ENCODE measurements at regions not wholly inside any gene's neighbourhood (a gene's known extent, or its start where the extent isn't known, plus 50 kb on each side); places are given as distances from the start of the nearest gene placed in this dataset.

GRCh38 chr17:72520665-72521303 is 400.0 kb downstream of the SOX9 start:
- Histone ChIP-seq H3K36me3 (ENCODE audit: control insufficient read depth in 2 of 2, extremely low read depth in 1 of 2, insufficient read depth in 2 of 2, low read length in 2 of 2) (no peaks in the 10 kb centered on the region), H4K20me1 (replicated peaks; ENCODE audit: control insufficient read depth, extremely low read depth, insufficient read depth, low read length) (no peaks in the 10 kb centered on the region), H3K27ac (ENCODE audit: insufficient read depth, low read depth, low read length) (no peak overlapping the region), H3K9ac (replicated peaks; ENCODE audit: extremely low read depth, insufficient read depth, low read length) (no peak overlapping the region), H3K4me2 (ENCODE audit: insufficient read depth, low read length) (no peak overlapping the region), H3K9me1 (replicated peaks; ENCODE audit: control insufficient read depth, extremely low read depth, insufficient read depth, low read length) (no peaks in the 10 kb centered on the region), H3K27me3 (ENCODE audit: control insufficient read depth in 2 of 2, insufficient read depth in 2 of 2, low read length in 2 of 2) (no peaks in the 10 kb centered on the region), H3K9me3 (replicated peaks; ENCODE audit: control insufficient read depth, insufficient read depth, low read length) (peaks cover 2% of the 10 kb centered on the region), H3K79me2 (ENCODE audit: control insufficient read depth, insufficient read depth, low read length) (no peaks in the 10 kb centered on the region), H3K4me1 (ENCODE audit: control insufficient read depth, extremely low read depth, insufficient read depth, low read length) (no peaks in the 10 kb centered on the region), H2AFZ (ENCODE audit: low read depth, low read length) (no peak overlapping the region), H3K4me3 (replicated peaks in 1 of 3; ENCODE audit: insufficient read depth in 1 of 3, low read depth in 1 of 3, low read length in 3 of 3) (no peak overlapping the region)
- dilution Hi-C loops (cut with MboI; ENCODE audit: extremely low pct_ligation_motif_present, low sequenced_read_pairs) (no loop called here), intact Hi-C loops (cut with micrococcal nuclease) (no loop called here)
- TF ChIP-seq POLR2AphosphoS5 (IDR thresholded peaks at IDR 0.05; ENCODE audit: insufficient read depth, low read depth, low read length) = no peak
- no peak for TF ChIP-seq GATA2 (IDR thresholded peaks at IDR 0.05; ENCODE audit: insufficient read depth, insufficient read length, low read depth, low read length)
- no peak for TF ChIP-seq EZH2 (IDR thresholded peaks at IDR 0.05; ENCODE audit: borderline replicate concordance, low read depth, low read length, severe bottlenecking)
- TF ChIP-seq MAX (IDR thresholded peaks at IDR 0.05; ENCODE audit: insufficient read depth, insufficient read length) = no peak
- TF ChIP-seq CTCF (IDR thresholded peaks at IDR 0.05; ENCODE audit: extremely low read depth in 1 of 2, insufficient read depth in 1 of 2, low read depth in 1 of 2, low read length in 2 of 2) = no peak
- TF ChIP-seq POLR2A (IDR thresholded peaks at IDR 0.05; ENCODE audit: low read depth, low read length) = no peak
- TF ChIP-seq FOS (IDR thresholded peaks at IDR 0.05; ENCODE audit: borderline replicate concordance, insufficient read depth, low read length) = no peak
- TF ChIP-seq MYC (IDR thresholded peaks at IDR 0.05; ENCODE audit: low read depth, low read length) = no peak
- no peak for TF ChIP-seq JUN (IDR thresholded peaks at IDR 0.05; ENCODE audit: borderline replicate concordance, insufficient read depth, insufficient read length, low read depth)
- ChIA-PET CTCF (no interaction called here), POLR2A (no interaction called here)
- no TSS peak for BruUV-seq (replicated peaks)
- FAIRE-seq (no peak), DNase-seq (ENCODE audit: low read depth, low spot score) (no peak)
